GM23338 (cell line): ENCODE measurements at regions not wholly inside any gene's neighbourhood (a gene's known extent, or its start where the extent isn't known, plus 50 kb on each side); places are given as distances from the start of the nearest gene placed in this dataset.

Experiments
- ATAC-seq: fragments of 200-7000 bp; cut with Tn5 transposase; 3 replicates; pipeline ENCODE4 v1.9.1; 2020
- DNase-seq: peaks from one replicate; pipeline ENCODE4 v3.0.0-alpha.2; 2015; ENCODE audit warnings: low spot score
- H2AFZ ChIP-seq: fragments of 200-600 bp; sonication (generic); 2 replicates; pipeline ENCODE4 v1.8.0; 2016; ENCODE audit warnings: antibody characterized with exemption, mild to moderate bottlenecking, moderate library complexity
- H3F3A ChIP-seq: fragments of 200-600 bp; sonication (generic); replicated peaks from 2 replicates; pipeline ENCODE4 v1.8.0; 2017; ENCODE audit warnings: antibody characterized with exemption, mixed run types, low read depth
- H3K27ac ChIP-seq: fragments of 200-600 bp; sonication (generic); 2 replicates; pipeline ENCODE4 v1.6.1; 2016; ENCODE audit warnings: low read depth
- H3K27me3 ChIP-seq: fragments of 200-600 bp; sonication (generic); 2 replicates; pipeline ENCODE4 v1.8.0; 2016; ENCODE audit warnings: mild to moderate bottlenecking, mixed run types, moderate library complexity; ENCODE audit not compliant: insufficient read depth
- H3K36me3 ChIP-seq: fragments of 200-600 bp; sonication (generic); 2 replicates; pipeline ENCODE4 v1.8.0; 2016; ENCODE audit warnings: mild to moderate bottlenecking; ENCODE audit not compliant: insufficient read depth
- H3K4me1 ChIP-seq: fragments of 200-600 bp; sonication (generic); 2 replicates; pipeline ENCODE4 v1.8.0; 2016; ENCODE audit warnings: mild to moderate bottlenecking, moderate library complexity; ENCODE audit not compliant: insufficient read depth
- H3K4me2 ChIP-seq: fragments of 200-600 bp; sonication (generic); 2 replicates; pipeline ENCODE4 v1.7.1; 2017; ENCODE audit warnings: mixed run types
- H3K4me3 ChIP-seq: fragments of 200-600 bp; sonication (generic); 2 replicates; pipeline ENCODE4 v1.6.1; 2016; ENCODE audit warnings: mixed run types
- H3K79me2 ChIP-seq: fragments of 200-600 bp; sonication (generic); replicated peaks from 2 replicates; pipeline ENCODE4 v1.8.0; 2017; ENCODE audit warnings: mild to moderate bottlenecking; ENCODE audit not compliant: insufficient read depth
- H3K9me2 ChIP-seq: fragments of 200-600 bp; sonication (generic); 2 replicates; pipeline ENCODE4 v1.8.0; 2017; ENCODE audit not compliant: insufficient read depth
- H4K20me1 ChIP-seq: fragments of 200-600 bp; sonication (generic); replicated peaks from 2 replicates; pipeline ENCODE4 v1.8.0; 2017; ENCODE audit warnings: mild to moderate bottlenecking; ENCODE audit not compliant: insufficient read depth
- H3K27ac Mint-ChIP-seq: 2 replicates; pipeline ENCODE4 v1.8.0; 2020; ENCODE audit warnings: inconsistent platforms, mild to moderate bottlenecking, moderate library complexity, mixed read lengths
- H3K27me3 Mint-ChIP-seq: 3 replicates; pipeline ENCODE4 v1.8.0; 2022; ENCODE audit warnings: low read depth, mild to moderate bottlenecking, moderate library complexity, mixed read lengths, inconsistent platforms; ENCODE audit not compliant: insufficient read depth, poor library complexity
- H3K36me3 Mint-ChIP-seq: 3 replicates; pipeline ENCODE4 v1.8.0; 2021; ENCODE audit warnings: low read depth, mild to moderate bottlenecking, inconsistent platforms, moderate library complexity, mixed read lengths
- H3K4me1 Mint-ChIP-seq: 3 replicates; pipeline ENCODE4 v1.8.0; 2020; ENCODE audit warnings: mild to moderate bottlenecking, inconsistent platforms, mixed read lengths
- H3K4me3 Mint-ChIP-seq: 3 replicates; pipeline ENCODE4 v1.8.0; 2021; ENCODE audit warnings: moderate library complexity, mild to moderate bottlenecking, inconsistent platforms, mixed read lengths
- H3K9me3 Mint-ChIP-seq: 3 replicates; pipeline ENCODE4 v1.8.0; 2020; ENCODE audit warnings: moderate library complexity, mild to moderate bottlenecking, inconsistent platforms, mixed read lengths
- ETS1 ChIP-seq: IDR thresholded peaks from 2 replicates; pipeline ENCODE4 v1.6.1; 2016; ENCODE audit warnings: antibody characterized with exemption
- EZH2 ChIP-seq: fragments of 200-600 bp; sonication (generic); IDR thresholded peaks from one replicate; pipeline ENCODE4 v1.8.0; 2017; ENCODE audit warnings: antibody characterized with exemption, mild to moderate bottlenecking, low read depth; ENCODE audit not compliant: unreplicated experiment
- EZH2phosphoT487 ChIP-seq: fragments of 200-600 bp; sonication (generic); IDR thresholded peaks from one replicate; pipeline ENCODE4 v1.8.1; 2018; ENCODE audit warnings: antibody characterized with exemption; ENCODE audit not compliant: unreplicated experiment
- ZNF462 ChIP-seq: fragments of 250-450 bp; sonication (Bioruptor Pico); IDR thresholded peaks from 2 replicates; pipeline ENCODE4 v1.5.0; 2020; ENCODE audit warnings: mild to moderate bottlenecking, moderate library complexity

GRCh38 chr12:114192549-114192948, 213.4 kb downstream of the TBX5 start:
- no peaks in the 10 kb centered on the region; the same call in 2 of the 3 replicates for H3K36me3 Mint-ChIP-seq
- Histone ChIP-seq H3K4me3 (no peak overlapping the region), H3K4me2 (no peak overlapping the region), H3K4me1 (peaks cover 8% of the 10 kb centered on the region; the same call in 1 of the 2 replicates), H3K79me2 (no peaks in the 10 kb centered on the region), H3K27ac (no peak overlapping the region), H4K20me1 (no peaks in the 10 kb centered on the region), H3K36me3 (no peaks in the 10 kb centered on the region), H2AFZ (no peak overlapping the region), H3K27me3 (no peaks in the 10 kb centered on the region), H3K9me2 (0 out of 2 replicates have a peak, but pooled peaks cover 2% of the 10 kb centered on the region), H3F3A (no peaks in the 10 kb centered on the region)
- DNase-seq (no peak), ATAC-seq (no peak)
- TF ChIP-seq EZH2phosphoT487 (no peak), EZH2 (no peak)
- H3K27me3 Mint-ChIP-seq, result peaks cover 2% of the 10 kb centered on the region
- peaks cover 3% of the 10 kb centered on the region; the same call in 1 of the 3 replicates for H3K9me3 Mint-ChIP-seq
- H3K27ac Mint-ChIP-seq, result no peak overlapping the region
- H3K4me1 Mint-ChIP-seq, result peaks cover 20% of the 10 kb centered on the region
- H3K4me3 Mint-ChIP-seq, result no peak overlapping the region

GRCh38 chr12:114192013-114192412, 213.9 kb downstream of the TBX5 start:
- ATAC-seq, result no peak
- Mint-ChIP-seq H3K27ac (no peak overlapping the region), H3K4me3 (no peak overlapping the region), H3K9me3 (peaks cover 3% of the 10 kb centered on the region; the same call in 1 of the 3 replicates), H3K36me3 (no peaks in the 10 kb centered on the region; the same call in 2 of the 3 replicates), H3K4me1 (peaks cover 24% of the 10 kb centered on the region), H3K27me3 (peaks cover 2% of the 10 kb centered on the region)
- DNase-seq, result no peak
- H3K36me3 ChIP-seq, result no peaks in the 10 kb centered on the region
- no peaks in the 10 kb centered on the region for H3K27me3 ChIP-seq
- H3K27ac ChIP-seq, result no peak overlapping the region
- H3K79me2 ChIP-seq, result no peaks in the 10 kb centered on the region
- TF ChIP-seq ZNF462 (CRISPR knock-in tag), result no peak
- no peak for TF ChIP-seq ETS1
- no peaks in the 10 kb centered on the region for H3F3A ChIP-seq
- peaks cover 11% of the 10 kb centered on the region for H3K4me1 ChIP-seq
- H4K20me1 ChIP-seq, result no peaks in the 10 kb centered on the region
- no peak overlapping the region for H3K4me2 ChIP-seq
- 0 out of 2 replicates have a peak, but pooled peaks cover 2% of the 10 kb centered on the region for H3K9me2 ChIP-seq
- H3K4me3 ChIP-seq, result no peak overlapping the region
- H2AFZ ChIP-seq, result no peak overlapping the region
